ENCODE measurements at regions not wholly inside any gene's neighbourhood (a gene's known extent, or its start where the extent isn't known, plus 50 kb on each side); places are given as distances from the start of the nearest gene placed in this dataset.

GRCh38 chr16:5621826-5622225, 524.2 kb upstream of the EEF2KMT start:
- in situ Hi-C loops (cut with HindIII; ENCODE audit: low sequenced_read_pairs) = no loop called here
- DNase-seq (ENCODE audit: low spot score) = no peak

GRCh38 chr16:5619304-5619703, 521.7 kb upstream of the EEF2KMT start:
- in situ Hi-C loops (cut with HindIII; ENCODE audit: low sequenced_read_pairs) = no loop called here
- DNase-seq (ENCODE audit: low spot score) = no peak

- in situ Hi-C loops (cut with HindIII; ENCODE audit: low sequenced_read_pairs) = no loop called here
- no peak for DNase-seq (ENCODE audit: low spot score)
Observed at GRCh38 chr16:5616841-5617240, 519.2 kb upstream of the EEF2KMT start.

GRCh38 chr16:5615868-5616642, 518.5 kb upstream of the EEF2KMT start:
- DNase-seq (ENCODE audit: low spot score) = peak; percentile 73
- in situ Hi-C loops (cut with HindIII; ENCODE audit: low sequenced_read_pairs) = no loop called here

GRCh38 chr16:5607169-5607568, 509.6 kb upstream of the EEF2KMT start:
- in situ Hi-C loops (cut with HindIII; ENCODE audit: low sequenced_read_pairs) = no loop called here
- DNase-seq (ENCODE audit: low spot score) = no peak

GRCh38 chr16:5605404-5605803, 507.8 kb upstream of the EEF2KMT start:
- no peak for DNase-seq (ENCODE audit: low spot score)
- in situ Hi-C loops (cut with HindIII; ENCODE audit: low sequenced_read_pairs) = no loop called here

GRCh38 chr16:5604770-5605169, 507.2 kb upstream of the EEF2KMT start:
- DNase-seq (ENCODE audit: low spot score) = peak; percentile 39
- in situ Hi-C loops (cut with HindIII; ENCODE audit: low sequenced_read_pairs) = no loop called here

GRCh38 chr16:5603836-5604235, 506.2 kb upstream of the EEF2KMT start:
- DNase-seq (ENCODE audit: low spot score) = no peak
- in situ Hi-C loops (cut with HindIII; ENCODE audit: low sequenced_read_pairs) = no loop called here

- in situ Hi-C loops (cut with HindIII; ENCODE audit: low sequenced_read_pairs) = no loop called here
- no peak for DNase-seq (ENCODE audit: low spot score)
Observed at GRCh38 chr16:5601957-5602356, 504.4 kb upstream of the EEF2KMT start.

GRCh38 chr16:5598793-5599192, 501.2 kb upstream of the EEF2KMT start:
- in situ Hi-C loops (cut with HindIII; ENCODE audit: low sequenced_read_pairs) = no loop called here
- DNase-seq (ENCODE audit: low spot score) = no peak

- no peak for DNase-seq (ENCODE audit: low spot score)
- in situ Hi-C loops (cut with HindIII; ENCODE audit: low sequenced_read_pairs) = no loop called here
Observed at GRCh38 chr16:5595849-5596248, 498.3 kb upstream of the EEF2KMT start.

- DNase-seq (ENCODE audit: low spot score) = no peak
- in situ Hi-C loops (cut with HindIII; ENCODE audit: low sequenced_read_pairs) = no loop called here
Observed at GRCh38 chr16:5590416-5590815, 492.8 kb upstream of the EEF2KMT start.

- no peak for DNase-seq (ENCODE audit: low spot score)
- in situ Hi-C loops (cut with HindIII; ENCODE audit: low sequenced_read_pairs) = no loop called here
Observed at GRCh38 chr16:5589812-5590373, 492.3 kb upstream of the EEF2KMT start.

GRCh38 chr16:5584109-5584508, 486.5 kb upstream of the EEF2KMT start:
- in situ Hi-C loops (cut with HindIII; ENCODE audit: low sequenced_read_pairs) = no loop called here
- DNase-seq (ENCODE audit: low spot score) = no peak

- in situ Hi-C loops (cut with HindIII; ENCODE audit: low sequenced_read_pairs) = no loop called here
Observed at GRCh38 chr16:5582529-5582928, 484.9 kb upstream of the EEF2KMT start.

GRCh38 chr16:5581908-5582307, 484.3 kb upstream of the EEF2KMT start:
- in situ Hi-C loops (cut with HindIII; ENCODE audit: low sequenced_read_pairs) = no loop called here
- DNase-seq (ENCODE audit: low spot score) = no peak

More at GRCh38 chr16:5582529-5582928, 484.9 kb upstream of the EEF2KMT start:
- DNase-seq (ENCODE audit: low spot score) = no peak

GRCh38 chr16:5581428-5581827, 483.8 kb upstream of the EEF2KMT start:
- no peak for DNase-seq (ENCODE audit: low spot score)
- in situ Hi-C loops (cut with HindIII; ENCODE audit: low sequenced_read_pairs) = no loop called here

GRCh38 chr16:5580772-5581171, 483.2 kb upstream of the EEF2KMT start:
- in situ Hi-C loops (cut with HindIII; ENCODE audit: low sequenced_read_pairs) = no loop called here
- DNase-seq (ENCODE audit: low spot score) = no peak

- DNase-seq (ENCODE audit: low spot score) = no peak
- in situ Hi-C loops (cut with HindIII; ENCODE audit: low sequenced_read_pairs) = no loop called here
Observed at GRCh38 chr16:5580296-5580695, 482.7 kb upstream of the EEF2KMT start.

- DNase-seq (ENCODE audit: low spot score) = no peak
- in situ Hi-C loops (cut with HindIII; ENCODE audit: low sequenced_read_pairs) = no loop called here
Observed at GRCh38 chr16:5578980-5579379, 481.4 kb upstream of the EEF2KMT start.

GRCh38 chr16:5577463-5577862, 479.9 kb upstream of the EEF2KMT start:
- no peak for DNase-seq (ENCODE audit: low spot score)
- in situ Hi-C loops (cut with HindIII; ENCODE audit: low sequenced_read_pairs) = no loop called here

Measured in G401 (cell line).